Fibroblast of skin of left quadriceps (primary cell): ENCODE measurements at regions not wholly inside any gene's neighbourhood (a gene's known extent, or its start where the extent isn't known, plus 50 kb on each side); places are given as distances from the start of the nearest gene placed in this dataset.
A peak's percentile ranks its signal among the peaks of the same experiment; 100 is the strongest.
"Not testable (repeated sequence)": the region's sequence is repeated elsewhere in the genome, so short reads cannot be mapped to it uniquely, and the experiment has no call there.

Source experiments
- DNase-seq, 2 experiments: peaks; one replicate each; pipeline ENCODE4 v3.0.0-alpha.2; 2013; ENCODE audit warnings: low read depth in 2 of 2

GRCh38 chr1:101185421-101185820 lies 51.4 kb upstream of the S1PR1 start:
- no peak for DNase-seq

- DNase-seq = no peak
These were observed 53.5 kb upstream of the S1PR1 start for GRCh38 chr1:101183388-101183699.

GRCh38 chr1:101182627-101183387 lies 54.0 kb upstream of the S1PR1 start:
- no peak for DNase-seq

- no peak for DNase-seq
These were observed 54.9 kb upstream of the S1PR1 start for GRCh38 chr1:101181930-101182329.

- DNase-seq = no peak
These were observed 57.9 kb upstream of the S1PR1 start for GRCh38 chr1:101178688-101179491.

GRCh38 chr1:101178341-101178687 lies 58.5 kb upstream of the S1PR1 start:
- no peak for DNase-seq

- no peak for DNase-seq
These were observed 60.9 kb upstream of the S1PR1 start for GRCh38 chr1:101175886-101176285.

- no peak for DNase-seq
These were observed 61.4 kb upstream of the S1PR1 start for GRCh38 chr1:101175466-101175865.

- DNase-seq = peak; percentile 92
These were observed 62.1 kb upstream of the S1PR1 start for GRCh38 chr1:101174722-101175121.

GRCh38 chr1:101174298-101174697 lies 62.5 kb upstream of the S1PR1 start:
- DNase-seq = not testable (repeated sequence)

- no peak for DNase-seq
These were observed 66.2 kb upstream of the S1PR1 start for GRCh38 chr1:101170506-101171050.

- no peak for DNase-seq
These were observed 68.9 kb upstream of the S1PR1 start for GRCh38 chr1:101167891-101168290.

GRCh38 chr1:101166583-101167120 lies 70.2 kb upstream of the S1PR1 start:
- no peak for DNase-seq

GRCh38 chr1:101165954-101166353 lies 70.9 kb upstream of the S1PR1 start:
- no peak for DNase-seq

GRCh38 chr1:101165532-101165931 lies 71.3 kb upstream of the S1PR1 start:
- no peak for DNase-seq

GRCh38 chr1:101164776-101165175 lies 72.0 kb upstream of the S1PR1 start:
- DNase-seq = no peak

- DNase-seq = no peak
These were observed 73.8 kb upstream of the S1PR1 start for GRCh38 chr1:101162736-101163735.

GRCh38 chr1:101162300-101162699 lies 74.5 kb upstream of the S1PR1 start:
- no peak for DNase-seq

- DNase-seq = no peak
These were observed 75.2 kb upstream of the S1PR1 start for GRCh38 chr1:101161619-101162018.

- no peak for DNase-seq
These were observed 78.4 kb upstream of the S1PR1 start for GRCh38 chr1:101158424-101158823.

GRCh38 chr1:101154547-101154946 lies 82.3 kb upstream of the S1PR1 start:
- DNase-seq = no peak

- no peak for DNase-seq
These were observed 83.1 kb upstream of the S1PR1 start for GRCh38 chr1:101153692-101154091.
